ENCODE measurements at regions not wholly inside any gene's neighbourhood (a gene's known extent, or its start where the extent isn't known, plus 50 kb on each side); places are given as distances from the start of the nearest gene placed in this dataset.
"Not testable (repeated sequence)": the region's sequence is repeated elsewhere in the genome, so short reads cannot be mapped to it uniquely, and the experiment has no call there.

GRCh38 chr1:68908316-68908715 lies 411.4 kb upstream of the DEPDC1 start:
- no peaks in the 10 kb centered on the region for H3K4me1 ChIP-seq (ENCODE audit: control insufficient read depth, insufficient read depth, low read length)
- no peak overlapping the region for H3K27ac ChIP-seq (ENCODE audit: low read depth, low read length)
- no peak overlapping the region for H3K4me3 ChIP-seq (ENCODE audit: low read length)
- no peaks in the 10 kb centered on the region for H3K36me3 ChIP-seq (ENCODE audit: control insufficient read depth, insufficient read depth, low read length)
- H3K27me3 ChIP-seq (ENCODE audit: control insufficient read depth, insufficient read depth, low read length), result no peaks in the 10 kb centered on the region
- H3K9ac ChIP-seq (ENCODE audit: low read length), result no peak overlapping the region

- H3K27ac ChIP-seq (ENCODE audit: low read depth, low read length), result peak overlapping the region; percentile 40
- no peaks in the 10 kb centered on the region for H3K27me3 ChIP-seq (ENCODE audit: control insufficient read depth, insufficient read depth, low read length)
- H3K9ac ChIP-seq (ENCODE audit: low read length), result no peak overlapping the region
These were observed 419.5 kb upstream of the DEPDC1 start for GRCh38 chr1:68916221-68916902.

GRCh38 chr1:68917456-68917855 lies 420.6 kb upstream of the DEPDC1 start:
- Histone ChIP-seq H3K27me3 (ENCODE audit: control insufficient read depth, insufficient read depth, low read length) (no peaks in the 10 kb centered on the region), H3K4me1 (ENCODE audit: control insufficient read depth, insufficient read depth, low read length) (peaks cover 16% of the 10 kb centered on the region), H3K36me3 (ENCODE audit: control insufficient read depth, insufficient read depth, low read length) (no peaks in the 10 kb centered on the region), H3K27ac (ENCODE audit: low read depth, low read length) (no peak overlapping the region), H3K4me3 (ENCODE audit: low read length) (no peak overlapping the region), H3K9ac (ENCODE audit: low read length) (no peak overlapping the region)

More at GRCh38 chr1:68916221-68916902, 419.5 kb upstream of the DEPDC1 start:
- H3K4me1 ChIP-seq (ENCODE audit: control insufficient read depth, insufficient read depth, low read length), result peaks cover 16% of the 10 kb centered on the region
- no peaks in the 10 kb centered on the region for H3K36me3 ChIP-seq (ENCODE audit: control insufficient read depth, insufficient read depth, low read length)
- H3K4me3 ChIP-seq (ENCODE audit: low read length), result no peak overlapping the region

- H3K9ac ChIP-seq (ENCODE audit: low read length), result no peak overlapping the region
- H3K27me3 ChIP-seq (ENCODE audit: control insufficient read depth, insufficient read depth, low read length), result no peaks in the 10 kb centered on the region
- no peak overlapping the region for H3K27ac ChIP-seq (ENCODE audit: low read depth, low read length)
- H3K4me1 ChIP-seq (ENCODE audit: control insufficient read depth, insufficient read depth, low read length), result peaks cover 16% of the 10 kb centered on the region
- no peak overlapping the region for H3K4me3 ChIP-seq (ENCODE audit: low read length)
- no peaks in the 10 kb centered on the region for H3K36me3 ChIP-seq (ENCODE audit: control insufficient read depth, insufficient read depth, low read length)
These were observed 421.7 kb upstream of the DEPDC1 start for GRCh38 chr1:68918563-68918962.

- Histone ChIP-seq H3K27ac (ENCODE audit: low read depth, low read length) (no peak overlapping the region), H3K36me3 (ENCODE audit: control insufficient read depth, insufficient read depth, low read length) (no peaks in the 10 kb centered on the region), H3K9ac (ENCODE audit: low read length) (no peak overlapping the region), H3K4me3 (ENCODE audit: low read length) (no peak overlapping the region), H3K4me1 (ENCODE audit: control insufficient read depth, insufficient read depth, low read length) (peaks cover 16% of the 10 kb centered on the region), H3K27me3 (ENCODE audit: control insufficient read depth, insufficient read depth, low read length) (no peaks in the 10 kb centered on the region)
These were observed 422.2 kb upstream of the DEPDC1 start for GRCh38 chr1:68919075-68919474.

- H3K4me3 ChIP-seq (ENCODE audit: low read length); H3K27ac ChIP-seq (ENCODE audit: low read depth, low read length); H3K27me3 ChIP-seq (ENCODE audit: control insufficient read depth, insufficient read depth, low read length); H3K4me1 ChIP-seq (ENCODE audit: control insufficient read depth, insufficient read depth, low read length); H3K9ac ChIP-seq (ENCODE audit: low read length); H3K36me3 ChIP-seq (ENCODE audit: control insufficient read depth, insufficient read depth, low read length): not testable (repeated sequence)
These were observed 426.7 kb upstream of the DEPDC1 start for GRCh38 chr1:68923475-68924088.

- no peak overlapping the region for H3K9ac ChIP-seq (ENCODE audit: low read length)
- no peaks in the 10 kb centered on the region for H3K27me3 ChIP-seq (ENCODE audit: control insufficient read depth, insufficient read depth, low read length)
- no peaks in the 10 kb centered on the region for H3K4me1 ChIP-seq (ENCODE audit: control insufficient read depth, insufficient read depth, low read length)
- H3K4me3 ChIP-seq (ENCODE audit: low read length), result no peak overlapping the region
- no peaks in the 10 kb centered on the region for H3K36me3 ChIP-seq (ENCODE audit: control insufficient read depth, insufficient read depth, low read length)
- H3K27ac ChIP-seq (ENCODE audit: low read depth, low read length), result no peak overlapping the region
These were observed 433.2 kb upstream of the DEPDC1 start for GRCh38 chr1:68930101-68930500.

- H3K27ac ChIP-seq (ENCODE audit: low read depth, low read length), result no peak overlapping the region
- peaks cover 5% of the 10 kb centered on the region for H3K4me1 ChIP-seq (ENCODE audit: control insufficient read depth, insufficient read depth, low read length)
- no peak overlapping the region for H3K9ac ChIP-seq (ENCODE audit: low read length)
- H3K4me3 ChIP-seq (ENCODE audit: low read length), result no peak overlapping the region
- no peaks in the 10 kb centered on the region for H3K27me3 ChIP-seq (ENCODE audit: control insufficient read depth, insufficient read depth, low read length)
- no peaks in the 10 kb centered on the region for H3K36me3 ChIP-seq (ENCODE audit: control insufficient read depth, insufficient read depth, low read length)
These were observed 439.6 kb upstream of the DEPDC1 start for GRCh38 chr1:68936530-68936929.

- Histone ChIP-seq H3K36me3 (ENCODE audit: control insufficient read depth, insufficient read depth, low read length) (no peaks in the 10 kb centered on the region), H3K9ac (ENCODE audit: low read length) (no peak overlapping the region), H3K4me1 (ENCODE audit: control insufficient read depth, insufficient read depth, low read length) (peaks cover 5% of the 10 kb centered on the region), H3K27me3 (ENCODE audit: control insufficient read depth, insufficient read depth, low read length) (no peaks in the 10 kb centered on the region), H3K4me3 (ENCODE audit: low read length) (no peak overlapping the region), H3K27ac (ENCODE audit: low read depth, low read length) (peak overlapping the region; percentile 21)
These were observed 441.3 kb upstream of the DEPDC1 start for GRCh38 chr1:68938051-68938666.

GRCh38 chr1:68950036-68950435 lies 453.2 kb upstream of the DEPDC1 start:
- H3K27ac ChIP-seq (ENCODE audit: low read depth, low read length), result no peak overlapping the region
- H3K27me3 ChIP-seq (ENCODE audit: control insufficient read depth, insufficient read depth, low read length), result no peaks in the 10 kb centered on the region
- no peaks in the 10 kb centered on the region for H3K36me3 ChIP-seq (ENCODE audit: control insufficient read depth, insufficient read depth, low read length)
- no peak overlapping the region for H3K9ac ChIP-seq (ENCODE audit: low read length)
- H3K4me3 ChIP-seq (ENCODE audit: low read length), result no peak overlapping the region
- H3K4me1 ChIP-seq (ENCODE audit: control insufficient read depth, insufficient read depth, low read length), result no peaks in the 10 kb centered on the region

- Histone ChIP-seq H3K36me3 (ENCODE audit: control insufficient read depth, insufficient read depth, low read length) (no peaks in the 10 kb centered on the region), H3K27me3 (ENCODE audit: control insufficient read depth, insufficient read depth, low read length) (no peaks in the 10 kb centered on the region), H3K9ac (ENCODE audit: low read length) (no peak overlapping the region), H3K27ac (ENCODE audit: low read depth, low read length) (no peak overlapping the region), H3K4me3 (ENCODE audit: low read length) (no peak overlapping the region), H3K4me1 (ENCODE audit: control insufficient read depth, insufficient read depth, low read length) (peaks cover 5% of the 10 kb centered on the region)
These were observed 456.4 kb upstream of the DEPDC1 start for GRCh38 chr1:68953311-68953710.

GRCh38 chr1:68954841-68955240 lies 458.0 kb upstream of the DEPDC1 start:
- Histone ChIP-seq H3K4me3 (ENCODE audit: low read length) (no peak overlapping the region), H3K9ac (ENCODE audit: low read length) (no peak overlapping the region), H3K27ac (ENCODE audit: low read depth, low read length) (no peak overlapping the region), H3K4me1 (ENCODE audit: control insufficient read depth, insufficient read depth, low read length) (peaks cover 8% of the 10 kb centered on the region), H3K36me3 (ENCODE audit: control insufficient read depth, insufficient read depth, low read length) (no peaks in the 10 kb centered on the region), H3K27me3 (ENCODE audit: control insufficient read depth, insufficient read depth, low read length) (no peaks in the 10 kb centered on the region)

- Histone ChIP-seq H3K4me1 (ENCODE audit: control insufficient read depth, insufficient read depth, low read length) (peaks cover 8% of the 10 kb centered on the region), H3K27ac (ENCODE audit: low read depth, low read length) (no peak overlapping the region), H3K36me3 (ENCODE audit: control insufficient read depth, insufficient read depth, low read length) (no peaks in the 10 kb centered on the region), H3K27me3 (ENCODE audit: control insufficient read depth, insufficient read depth, low read length) (no peaks in the 10 kb centered on the region), H3K4me3 (ENCODE audit: low read length) (no peak overlapping the region), H3K9ac (ENCODE audit: low read length) (no peak overlapping the region)
These were observed 458.5 kb upstream of the DEPDC1 start for GRCh38 chr1:68955424-68955823.
